ENCODE measurements at regions not wholly inside any gene's neighbourhood (a gene's known extent, or its start where the extent isn't known, plus 50 kb on each side); places are given as distances from the start of the nearest gene placed in this dataset.
A peak's percentile ranks its signal among the peaks of the same experiment; 100 is the strongest.

DNA sequence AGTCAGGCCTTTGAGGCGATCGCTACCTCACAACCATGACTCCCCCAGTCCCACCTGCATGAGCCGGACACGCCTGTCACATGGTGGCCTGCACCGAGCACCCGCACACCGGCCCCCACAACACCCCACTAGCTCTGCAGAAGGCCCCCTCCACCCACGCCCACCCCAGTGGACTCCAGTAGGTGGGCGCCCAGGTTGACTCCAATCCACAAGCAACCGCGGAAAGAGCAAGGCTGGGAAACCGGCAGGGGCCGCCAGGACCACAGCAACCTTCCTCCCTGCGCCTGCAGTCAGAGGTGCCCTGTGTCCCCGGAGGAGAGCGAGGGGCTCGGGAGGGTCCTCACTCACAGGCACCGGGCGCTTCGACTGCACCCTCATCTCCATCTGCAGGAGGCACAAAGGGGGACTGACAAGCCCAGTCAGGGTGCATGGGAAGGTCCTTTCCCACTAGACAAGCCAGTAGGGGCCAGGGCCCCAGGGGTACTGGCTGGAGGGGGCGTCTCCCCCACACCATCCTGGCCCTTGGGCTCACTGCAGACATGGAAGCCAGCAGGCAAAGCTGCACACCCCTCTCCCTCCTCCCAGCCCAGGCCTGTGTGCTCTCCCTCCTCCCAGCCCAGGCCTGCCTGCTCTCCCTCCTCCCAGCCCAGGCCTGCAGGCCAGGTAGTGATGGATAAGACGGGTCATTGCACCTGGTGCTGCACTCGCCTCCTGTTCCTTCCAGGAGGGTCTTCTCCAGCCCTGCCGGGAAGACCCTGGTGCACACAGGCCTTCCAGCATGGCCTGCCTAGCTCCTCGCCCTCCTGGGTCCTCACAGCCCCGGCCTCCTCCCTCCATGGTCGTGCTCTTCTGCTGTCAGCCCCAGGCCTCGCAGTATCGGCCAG is 137.2 kb downstream of the DLL1 start:
- no peak for FAIRE-seq
- H4K20me1 ChIP-seq (replicated peaks in 1 of 2; ENCODE audit: control insufficient read depth in 1 of 2, insufficient read depth in 2 of 2, low read length in 2 of 2) = no peaks in the 10 kb centered on the region
- H3K4me2 ChIP-seq (ENCODE audit: insufficient read depth in 1 of 2, low read depth in 2 of 2, low read length in 2 of 2) = peak overlapping the region in 1 of 2 experiments; percentile 35; a peak in 1 of 4 replicates
- no peak overlapping the region for H3K27ac ChIP-seq (ENCODE audit: low read depth, low read length)
- ChIA-PET POLR2A (ENCODE audit: partially characterized antibody) (no interaction called here), CTCF (ENCODE audit: partially characterized antibody) (interaction anchor here (0.5 to 1.9 kb wide), 5 partner anchors 20 to 377 kb away, joined by 3 to 5 read pairs (median 4); no protein-coding TSS in a partner anchor)
- H2AFZ ChIP-seq (ENCODE audit: low read length) = no peak overlapping the region
- H2BK5ac ChIP-seq (ENCODE audit: low read depth, low read length) = peak overlapping the region; percentile 24; the same call in 1 of the 2 replicates
- H3K23ac ChIP-seq (ENCODE audit: insufficient read length) = no peak overlapping the region
- no peak overlapping the region for H3K9ac ChIP-seq (replicated peaks in 1 of 4; ENCODE audit: extremely low read depth in 1 of 4, low read depth in 3 of 4, low read length in 3 of 4)
- H3K23me2 ChIP-seq (ENCODE audit: low read depth, low read length) = no peaks in the 10 kb centered on the region
- H3K36me3 ChIP-seq (ENCODE audit: control insufficient read depth in 2 of 4, insufficient read depth in 4 of 4, low read length in 3 of 4) = no peaks in the 10 kb centered on the region
- H3K79me2 ChIP-seq (ENCODE audit: control insufficient read depth in 1 of 2, insufficient read depth in 2 of 2, low read length in 2 of 2) = no peaks in the 10 kb centered on the region
- H3K18ac ChIP-seq (ENCODE audit: extremely low read depth, low read length) = peak overlapping the region; percentile 60; the same call in 1 of the 2 replicates
- H3K14ac ChIP-seq (ENCODE audit: insufficient read length) = no peak overlapping the region
- peak overlapping the region; percentile 81; the same call in 1 of the 2 replicates for H2BK15ac ChIP-seq (ENCODE audit: low read length)
- no peak overlapping the region for H3K4me3 ChIP-seq (ENCODE audit: extremely low read depth in 1 of 4, insufficient read depth in 2 of 4, low read depth in 3 of 4, low read length in 4 of 4)
- peak overlapping the region; percentile 79 for H4K91ac ChIP-seq (replicated peaks; ENCODE audit: insufficient read length, low read length)
- no peaks in the 10 kb centered on the region for H3K79me1 ChIP-seq (ENCODE audit: low read depth, low read length)
- no peaks in the 10 kb centered on the region; a peak in 2 of 7 replicates for H3K27me3 ChIP-seq (replicated peaks in 1 of 4; ENCODE audit: control insufficient read depth in 3 of 4, extremely low read depth in 1 of 4, insufficient read depth in 3 of 4, low read length in 3 of 4)
- no peak overlapping the region for H3K4ac ChIP-seq (replicated peaks; ENCODE audit: insufficient read length, low read depth, low read length)
- DNase-seq (ENCODE audit: low read depth in 1 of 2, low spot score in 2 of 2) = no peak
- peak overlapping the region; percentile 68; the same call in 1 of the 2 replicates for H2BK12ac ChIP-seq (ENCODE audit: low read depth, low read length)
- WGBS, 2 experiments (ENCODE audit: extremely low coverage in 1 of 2, insufficient coverage in 1 of 2, insufficient read length in 1 of 2, insufficient replicate concordance in 2 of 2, low coverage in 1 of 2, low lambda C conversion rate in 2 of 2, missing lambda C conversion rate in 1 of 2) = 84% methylated on average over 22 of the region's 29 CpGs; no CpG with 5 or more reads in 1 of the 2 experiments
- H3K56ac ChIP-seq (replicated peaks; ENCODE audit: insufficient read length, low read depth, low read length) = no peak overlapping the region
- 0 out of 2 replicates have a peak overlapping the region, but pooled peaks have one; percentile 32 for H2BK20ac ChIP-seq (ENCODE audit: low read length)
- no peaks in the 10 kb centered on the region for H3K9me3 ChIP-seq (ENCODE audit: insufficient read depth in 2 of 2, low read depth in 1 of 2, low read length in 1 of 2)
- TF ChIP-seq RFX5 (IDR thresholded peaks at IDR 0.05; ENCODE audit: borderline replicate concordance, low read depth, low read length) (no peak), POLR2A (IDR thresholded peaks at IDR 0.05; ENCODE audit: control extremely low read depth in 1 of 2, low read depth in 2 of 2, low read length in 2 of 2) (no peak), RAD21 (IDR thresholded peaks at IDR 0.05 in 1 of 2, conservative IDR thresholded peaks at IDR 0.05 in 1 of 2; ENCODE audit: low read depth in 2 of 2, low read length in 2 of 2) (peak in 1 of 2 experiments; percentile 55; a peak in 3 of 4 replicates), SP4 (IDR thresholded peaks at IDR 0.05; ENCODE audit: low read length) (no peak), RXRA (IDR thresholded peaks at IDR 0.05; ENCODE audit: insufficient read depth, low read depth, low read length) (no peak), FOSL1 (IDR thresholded peaks at IDR 0.05; ENCODE audit: insufficient read depth, low read depth, low read length) (no peak)
- TF ChIP-seq, protein P1, sequence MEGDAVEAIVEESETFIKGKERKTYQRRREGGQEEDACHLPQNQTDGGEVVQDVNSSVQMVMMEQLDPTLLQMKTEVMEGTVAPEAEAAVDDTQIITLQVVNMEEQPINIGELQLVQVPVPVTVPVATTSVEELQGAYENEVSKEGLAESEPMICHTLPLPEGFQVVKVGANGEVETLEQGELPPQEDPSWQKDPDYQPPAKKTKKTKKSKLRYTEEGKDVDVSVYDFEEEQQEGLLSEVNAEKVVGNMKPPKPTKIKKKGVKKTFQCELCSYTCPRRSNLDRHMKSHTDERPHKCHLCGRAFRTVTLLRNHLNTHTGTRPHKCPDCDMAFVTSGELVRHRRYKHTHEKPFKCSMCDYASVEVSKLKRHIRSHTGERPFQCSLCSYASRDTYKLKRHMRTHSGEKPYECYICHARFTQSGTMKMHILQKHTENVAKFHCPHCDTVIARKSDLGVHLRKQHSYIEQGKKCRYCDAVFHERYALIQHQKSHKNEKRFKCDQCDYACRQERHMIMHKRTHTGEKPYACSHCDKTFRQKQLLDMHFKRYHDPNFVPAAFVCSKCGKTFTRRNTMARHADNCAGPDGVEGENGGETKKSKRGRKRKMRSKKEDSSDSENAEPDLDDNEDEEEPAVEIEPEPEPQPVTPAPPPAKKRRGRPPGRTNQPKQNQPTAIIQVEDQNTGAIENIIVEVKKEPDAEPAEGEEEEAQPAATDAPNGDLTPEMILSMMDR (IDR thresholded peaks at IDR 0.05; ENCODE audit: control extremely low read depth in 1 of 3, insufficient read depth in 1 of 3, low read depth in 1 of 3, low read length in 3 of 3) = peak in 2 of 3 experiments; percentile 5 to 19; a peak in 2 of 4 replicates
- peak overlapping the region; percentile 10 for H4K5ac ChIP-seq (ENCODE audit: insufficient read length, low read depth, low read length)
- peak overlapping the region; percentile 78 for H2BK120ac ChIP-seq (replicated peaks; ENCODE audit: low read depth, low read length)
- H3K4me1 ChIP-seq (replicated peaks in 1 of 4; ENCODE audit: control insufficient read depth in 3 of 4, insufficient read depth in 4 of 4, low read length in 3 of 4) = peaks cover 0 to 25% (median 10%) of the 10 kb centered on the region in 4 experiments; a peak in 4 of 7 replicates
- H2AK5ac ChIP-seq (ENCODE audit: low read depth, low read length) = peak overlapping the region; percentile 13; the same call in 1 of the 2 replicates
- peak overlapping the region; percentile 73 for H4K8ac ChIP-seq (ENCODE audit: extremely low read depth, insufficient read depth, low read length)

Data from H1 (cell line).